GM21737 (cell line): ENCODE measurements at regions not wholly inside any gene's neighbourhood (a gene's known extent, or its start where the extent isn't known, plus 50 kb on each side); places are given as distances from the start of the nearest gene placed in this dataset.

Experiments
- ATAC-seq: cut with Tn5 transposase; IDR thresholded peaks from one replicate; pipeline ENCODE4 v1.9.1; 2021; ENCODE audit warnings: mild to moderate bottlenecking, moderate library complexity; ENCODE audit not compliant: unreplicated experiment

- no peak for ATAC-seq
Measured at GRCh38 chr18:55093808-55094207, 134.5 kb upstream of the CCDC68 start.

- no peak for ATAC-seq
Measured at GRCh38 chr18:55093295-55093694, 134.0 kb upstream of the CCDC68 start.

- ATAC-seq, result no peak
Measured at GRCh38 chr18:55092166-55092565, 132.9 kb upstream of the CCDC68 start.

GRCh38 chr18:55090564-55091188, 131.4 kb upstream of the CCDC68 start:
- no peak for ATAC-seq

- no peak for ATAC-seq
Measured at GRCh38 chr18:55089610-55090009, 130.3 kb upstream of the CCDC68 start.

GRCh38 chr18:55088561-55088960, 129.3 kb upstream of the CCDC68 start:
- no peak for ATAC-seq

- ATAC-seq, result no peak
Measured at GRCh38 chr18:55088000-55088401, 128.7 kb upstream of the CCDC68 start.

GRCh38 chr18:55086906-55087305, 127.6 kb upstream of the CCDC68 start:
- no peak for ATAC-seq

GRCh38 chr18:55085557-55086285, 126.5 kb upstream of the CCDC68 start:
- ATAC-seq, result no peak

- no peak for ATAC-seq
Measured at GRCh38 chr18:55084550-55084949, 125.3 kb upstream of the CCDC68 start.

GRCh38 chr18:55083461-55083860, 124.2 kb upstream of the CCDC68 start:
- ATAC-seq, result no peak

GRCh38 chr18:55079481-55080355, 120.5 kb upstream of the CCDC68 start:
- ATAC-seq, result no peak

- no peak for ATAC-seq
Measured at GRCh38 chr18:55079067-55079466, 119.8 kb upstream of the CCDC68 start.

GRCh38 chr18:55078303-55078932, 119.2 kb upstream of the CCDC68 start:
- no peak for ATAC-seq

- ATAC-seq, result no peak
Measured at GRCh38 chr18:55076643-55077218, 117.5 kb upstream of the CCDC68 start.

- no peak for ATAC-seq
Measured at GRCh38 chr18:55073834-55074233, 114.6 kb upstream of the CCDC68 start.

GRCh38 chr18:55073116-55073515, 113.9 kb upstream of the CCDC68 start:
- ATAC-seq, result no peak

GRCh38 chr18:55072698-55073097, 113.4 kb upstream of the CCDC68 start:
- no peak for ATAC-seq

GRCh38 chr18:55072181-55072580, 112.9 kb upstream of the CCDC68 start:
- ATAC-seq, result no peak

- ATAC-seq, result peak; percentile 70
Measured at GRCh38 chr18:55069497-55069896, 110.2 kb upstream of the CCDC68 start.

GRCh38 chr18:55064760-55065159, 105.5 kb upstream of the CCDC68 start:
- ATAC-seq, result peak; percentile 34
